Transverse colon (tissue), 4 donors: ENCODE measurements at regions not wholly inside any gene's neighbourhood (a gene's known extent, or its start where the extent isn't known, plus 50 kb on each side); places are given as distances from the start of the nearest gene placed in this dataset.

Experiments
- DNase-seq: peaks from one replicate; pipeline ENCODE4 v3.0.0-alpha.2; 2019
- H3K27ac ChIP-seq, 4 donors: fragments of 200-600 bp; sonication (generic); 2 replicates each; pipeline ENCODE4 v1.5.1; 2016 to 2018; ENCODE audit warnings: inconsistent platforms in 4 of 4
- H3K27me3 ChIP-seq: fragments of 200-600 bp; sonication (generic); 2 replicates; pipeline ENCODE4 v1.5.1; 2017; ENCODE audit warnings: inconsistent platforms
- H3K36me3 ChIP-seq, 4 donors: fragments of 200-600 bp; sonication (generic); 2 replicates each; pipeline ENCODE4 v1.5.1; 2017 to 2019; ENCODE audit warnings: inconsistent platforms in 4 of 4
- H3K4me1 ChIP-seq, 4 donors: fragments of 200-600 bp; sonication (generic); 2 replicates each; pipeline ENCODE4 v1.5.1; 2017 to 2020; ENCODE audit warnings: inconsistent platforms in 4 of 4
- H3K4me3 ChIP-seq, 4 donors: fragments of 200-600 bp; sonication (generic); 1 replicate in 1 of 4; 2 replicates in 3 of 4; pipeline versions ENCODE4 v1.5.1 to v1.6.1; 2017 to 2019; ENCODE audit warnings: inconsistent platforms in 4 of 4
- H3K9me3 ChIP-seq, 2 donors: fragments of 200-600 bp; sonication (generic); 2 replicates each; pipeline ENCODE4 v1.5.1; 2017 to 2019; ENCODE audit warnings: inconsistent platforms in 2 of 2
- EP300 ChIP-seq: sonication (generic); formaldehyde crosslinking; IDR thresholded peaks from one replicate; pipeline ENCODE4 v1.6.1; 2017; ENCODE audit warnings: antibody characterized with exemption, low read depth
- POLR2A ChIP-seq: fragments of 450-650 bp; IDR thresholded peaks from one replicate; pipeline ENCODE4 v1.6.1; 2016; ENCODE audit warnings: antibody characterized with exemption, mild to moderate bottlenecking, moderate library complexity
- POLR2AphosphoS5 ChIP-seq, 3 donors: sonication (generic); formaldehyde crosslinking; IDR thresholded peaks; one replicate each; pipeline ENCODE4 v1.6.1; 2016; ENCODE audit warnings: antibody characterized with exemption in 3 of 3
- WGBS, 2 donors: methylation state at CpG; one replicate each; pipeline ENCODE4 v1.1.5; 2018; ENCODE audit warnings: low coverage in 1 of 2; 5-methylcytosine and 5-hydroxymethylcytosine counted together
- in situ Hi-C, 4 donors: fragments of 200-750 bp; cut with MboI; loops; one replicate each; pipeline versions ENCODE4 v1.15.0 to v1.15.1; 2017; ENCODE audit warnings: low sequenced_read_pairs in 3 of 4, low pct_ligation_motif_present in 1 of 4, low pct_unique_long_range_greater_than_20kb in 1 of 4
- intact Hi-C: fragments of 100-400 bp; cut with DNase I; formaldehyde crosslinking; loops from one replicate; pipeline ENCODE4 v1.15.1; 2023; ENCODE audit warnings: low total_unique reads
- TF ChIP-seq, protein P1 (sequence below), 5 experiments: fragments of 200-600 bp in 3 of 5; fragments of 450-650 bp in 2 of 5; sonication (generic) in 3 of 5; IDR thresholded peaks; 1 replicate in 2 of 5; 2 replicates in 3 of 5; pipeline ENCODE4 v1.5.1; 2016 to 2017; ENCODE audit warnings: antibody characterized with exemption in 5 of 5, inconsistent platforms in 3 of 5, mild to moderate bottlenecking in 2 of 5, moderate library complexity in 1 of 5

DNA sequence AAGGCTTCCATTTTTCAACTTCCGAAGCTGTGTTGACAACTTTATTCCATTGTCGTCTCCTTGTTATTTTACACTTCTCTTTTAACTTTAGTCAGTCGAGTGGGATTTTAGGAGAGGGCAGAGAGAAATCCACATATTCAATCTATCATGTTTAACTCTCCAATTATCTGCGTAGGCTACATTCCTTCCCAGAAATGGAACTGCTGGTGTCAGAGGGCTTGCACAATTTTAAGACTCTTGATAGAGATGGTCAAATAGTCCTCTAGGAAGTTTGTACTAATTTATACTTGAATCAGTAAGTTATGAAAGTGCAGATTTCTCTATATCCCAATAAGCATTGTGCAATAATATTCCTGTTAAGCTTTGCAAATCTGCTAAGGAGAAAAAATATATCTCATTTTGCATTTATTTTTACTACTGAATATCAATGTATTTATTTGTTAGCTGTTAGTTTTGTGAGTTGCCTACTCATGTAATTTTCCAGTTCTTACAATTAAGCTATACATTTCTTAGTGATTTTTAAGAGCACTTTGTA, 95.6 kb downstream of the CYP26B1 start:
- Histone ChIP-seq H3K27ac (no peak overlapping the region), H3K4me3 (no peak overlapping the region), H3K9me3 (peaks cover 0 to 4% of the 10 kb centered on the region in 2 donors), H3K27me3 (no peaks in the 10 kb centered on the region), H3K4me1 (no peaks in the 10 kb centered on the region), H3K36me3 (no peaks in the 10 kb centered on the region)
- in situ Hi-C loops (no loop called here), intact Hi-C loops (no loop called here)
- no peak for DNase-seq
- TF ChIP-seq POLR2AphosphoS5 (IDR thresholded peaks at IDR 0.05) = no peak
- TF ChIP-seq POLR2A = no peak
- TF ChIP-seq EP300 = no peak
- WGBS, 2 donors = 85 to 86% methylated on average over 4 of the region's 4 CpGs

DNA sequence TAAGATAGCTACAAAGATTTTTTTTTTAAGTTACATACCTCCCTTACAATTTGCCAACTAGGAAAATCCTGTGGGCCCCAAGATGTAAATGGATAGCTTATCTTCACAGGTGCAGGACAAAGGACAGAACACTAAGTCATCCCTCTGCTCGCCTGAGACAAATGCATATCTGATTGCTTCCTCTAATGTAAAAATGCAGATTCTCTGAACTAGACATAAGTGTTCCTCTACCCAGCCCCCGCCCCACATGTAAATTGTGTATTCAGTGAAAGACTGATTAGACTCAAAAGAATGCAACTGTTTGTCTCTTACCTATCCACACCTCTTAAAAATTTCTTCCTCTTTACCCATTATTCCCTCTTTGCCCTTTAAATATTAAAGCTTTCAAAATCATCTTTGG, 96.5 kb downstream of the CYP26B1 start:
- Histone ChIP-seq H3K36me3 (no peaks in the 10 kb centered on the region), H3K9me3 (peaks cover 0 to 4% of the 10 kb centered on the region in 2 donors), H3K4me1 (no peaks in the 10 kb centered on the region), H3K27me3 (no peaks in the 10 kb centered on the region), H3K4me3 (no peak overlapping the region), H3K27ac (no peak overlapping the region)
- intact Hi-C loops = no loop called here
- WGBS, 2 donors = 77 to 89% methylated on average over 1 to 2 of the region's 2 CpGs
- no peak for DNase-seq
- in situ Hi-C loops = no loop called here
- TF ChIP-seq POLR2A = no peak
- TF ChIP-seq, protein P1, sequence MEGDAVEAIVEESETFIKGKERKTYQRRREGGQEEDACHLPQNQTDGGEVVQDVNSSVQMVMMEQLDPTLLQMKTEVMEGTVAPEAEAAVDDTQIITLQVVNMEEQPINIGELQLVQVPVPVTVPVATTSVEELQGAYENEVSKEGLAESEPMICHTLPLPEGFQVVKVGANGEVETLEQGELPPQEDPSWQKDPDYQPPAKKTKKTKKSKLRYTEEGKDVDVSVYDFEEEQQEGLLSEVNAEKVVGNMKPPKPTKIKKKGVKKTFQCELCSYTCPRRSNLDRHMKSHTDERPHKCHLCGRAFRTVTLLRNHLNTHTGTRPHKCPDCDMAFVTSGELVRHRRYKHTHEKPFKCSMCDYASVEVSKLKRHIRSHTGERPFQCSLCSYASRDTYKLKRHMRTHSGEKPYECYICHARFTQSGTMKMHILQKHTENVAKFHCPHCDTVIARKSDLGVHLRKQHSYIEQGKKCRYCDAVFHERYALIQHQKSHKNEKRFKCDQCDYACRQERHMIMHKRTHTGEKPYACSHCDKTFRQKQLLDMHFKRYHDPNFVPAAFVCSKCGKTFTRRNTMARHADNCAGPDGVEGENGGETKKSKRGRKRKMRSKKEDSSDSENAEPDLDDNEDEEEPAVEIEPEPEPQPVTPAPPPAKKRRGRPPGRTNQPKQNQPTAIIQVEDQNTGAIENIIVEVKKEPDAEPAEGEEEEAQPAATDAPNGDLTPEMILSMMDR (IDR thresholded peaks at IDR 0.05) = no peak
- TF ChIP-seq POLR2AphosphoS5 (IDR thresholded peaks at IDR 0.05) = no peak
- no peak for TF ChIP-seq EP300

DNA sequence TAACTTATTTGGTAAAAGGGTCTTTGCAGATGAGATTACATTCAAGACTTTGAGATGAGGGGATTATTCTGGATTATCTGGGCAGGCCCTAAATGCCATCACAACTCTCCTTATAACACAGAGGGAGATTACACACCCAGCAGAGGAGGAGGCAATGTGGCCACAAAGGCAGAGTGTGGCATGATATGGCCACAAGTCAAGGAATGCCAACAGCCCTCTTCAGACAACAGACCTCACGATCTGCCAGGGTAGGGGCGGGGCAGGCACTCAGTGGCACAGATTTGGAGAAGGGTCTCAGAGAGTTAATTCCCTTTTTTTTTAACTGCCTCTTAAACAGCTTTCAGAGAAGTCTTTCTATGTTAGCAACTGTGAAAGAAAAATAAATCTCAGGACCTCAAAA, 96.9 kb downstream of the CYP26B1 start:
- Histone ChIP-seq H3K27me3 (no peaks in the 10 kb centered on the region), H3K27ac (no peak overlapping the region), H3K36me3 (no peaks in the 10 kb centered on the region), H3K4me3 (no peak overlapping the region), H3K9me3 (peaks cover 0 to 4% of the 10 kb centered on the region in 2 donors), H3K4me1 (no peaks in the 10 kb centered on the region)
- intact Hi-C loops = no loop called here
- DNase-seq = no peak
- WGBS, 2 donors = 70% methylated on average over 2 of the region's 2 CpGs; no CpG with 5 or more reads in 1 of the 2 donors
- TF ChIP-seq POLR2A = no peak
- TF ChIP-seq POLR2AphosphoS5 (IDR thresholded peaks at IDR 0.05) = no peak
- TF ChIP-seq, protein P1 (IDR thresholded peaks at IDR 0.05) = no peak
- TF ChIP-seq EP300 = no peak
- in situ Hi-C loops = no loop called here

DNA sequence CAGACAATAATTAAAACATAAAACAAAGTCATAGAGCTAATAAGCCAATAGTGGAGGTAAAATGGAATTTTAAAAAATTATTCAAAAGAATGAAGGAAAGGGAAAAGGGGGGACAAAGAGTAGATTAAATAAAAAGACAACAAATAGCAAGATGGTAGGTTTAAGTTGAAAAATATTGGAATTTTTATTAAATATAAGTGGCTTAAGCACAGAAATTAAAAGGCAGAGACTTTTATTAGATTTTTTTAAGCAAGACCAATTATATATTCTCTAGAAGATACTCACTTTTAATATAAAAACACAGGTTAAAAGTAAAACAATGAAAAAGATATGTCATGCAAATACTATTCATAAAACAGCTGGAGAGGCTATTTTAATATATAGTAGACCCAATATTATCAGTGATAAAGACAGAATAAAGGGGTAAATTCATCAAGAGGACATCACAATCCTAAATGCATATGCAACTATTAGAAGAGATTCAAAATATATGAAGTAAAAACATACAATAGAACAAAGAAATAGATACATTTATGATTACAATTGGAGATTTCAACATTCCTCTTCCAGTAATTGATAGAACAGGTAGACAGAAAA, 98.7 kb downstream of the CYP26B1 start:
- no peak overlapping the region for H3K4me3 ChIP-seq
- H3K9me3 ChIP-seq = peaks cover 4 to 13% of the 10 kb centered on the region in 2 donors
- TF ChIP-seq, protein P1 (IDR thresholded peaks at IDR 0.05) = no peak
- TF ChIP-seq EP300 = no peak
- no peak for TF ChIP-seq POLR2AphosphoS5 (IDR thresholded peaks at IDR 0.05)
- TF ChIP-seq POLR2A = no peak
- H3K36me3 ChIP-seq = no peaks in the 10 kb centered on the region
- in situ Hi-C loops (no loop called here), intact Hi-C loops (no loop called here)
- no peaks in the 10 kb centered on the region for H3K4me1 ChIP-seq
- no peaks in the 10 kb centered on the region for H3K27me3 ChIP-seq
- no peak overlapping the region for H3K27ac ChIP-seq
- no peak for DNase-seq

DNA sequence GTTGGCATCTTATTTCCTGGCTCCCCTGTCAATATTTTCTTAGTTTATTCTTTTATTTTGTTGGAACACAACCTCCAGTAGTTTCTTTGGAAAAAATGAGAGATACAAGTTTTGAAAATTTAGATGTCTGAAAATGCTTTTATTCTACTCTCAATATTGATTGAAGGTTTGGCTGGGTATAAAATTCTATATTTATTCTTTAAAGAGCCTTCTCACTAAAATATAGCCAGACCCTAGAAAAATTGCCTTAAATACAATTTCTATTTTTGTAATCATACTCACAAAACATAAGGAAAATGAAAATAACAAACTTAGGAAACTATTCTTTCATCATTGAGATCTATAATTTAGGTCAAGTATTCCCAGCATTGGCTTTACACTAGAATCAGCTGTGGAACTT, 103.7 kb downstream of the CYP26B1 start:
- Histone ChIP-seq H3K4me1 (no peaks in the 10 kb centered on the region), H3K9me3 (peaks cover 12 to 13% of the 10 kb centered on the region in 2 donors), H3K36me3 (no peaks in the 10 kb centered on the region), H3K4me3 (no peak overlapping the region), H3K27me3 (no peaks in the 10 kb centered on the region), H3K27ac (no peak overlapping the region)
- DNase-seq = no peak
- intact Hi-C loops (no loop called here), in situ Hi-C loops (no loop called here)
- no peak for TF ChIP-seq POLR2AphosphoS5 (IDR thresholded peaks at IDR 0.05)
- TF ChIP-seq EP300 = no peak
- no peak for TF ChIP-seq POLR2A
- TF ChIP-seq, protein P1 (IDR thresholded peaks at IDR 0.05) = no peak
